ENCODE measurements at regions not wholly inside any gene's neighbourhood (a gene's known extent, or its start where the extent isn't known, plus 50 kb on each side); places are given as distances from the start of the nearest gene placed in this dataset.

- H3K27ac ChIP-seq: no peak overlapping the region
- DNase-seq: no peak
- H3K9me3 ChIP-seq: no peaks in the 10 kb centered on the region
- no peaks in the 10 kb centered on the region for H3K36me3 ChIP-seq
- no peaks in the 10 kb centered on the region for H3K27me3 ChIP-seq
- H3K4me1 ChIP-seq: no peaks in the 10 kb centered on the region
- intact Hi-C loops (cut with DNase I): no loop called here
- WGBS, 2 donors: 55 to 56% methylated on average over 1 of the region's 1 CpG
- TF ChIP-seq, protein P1, sequence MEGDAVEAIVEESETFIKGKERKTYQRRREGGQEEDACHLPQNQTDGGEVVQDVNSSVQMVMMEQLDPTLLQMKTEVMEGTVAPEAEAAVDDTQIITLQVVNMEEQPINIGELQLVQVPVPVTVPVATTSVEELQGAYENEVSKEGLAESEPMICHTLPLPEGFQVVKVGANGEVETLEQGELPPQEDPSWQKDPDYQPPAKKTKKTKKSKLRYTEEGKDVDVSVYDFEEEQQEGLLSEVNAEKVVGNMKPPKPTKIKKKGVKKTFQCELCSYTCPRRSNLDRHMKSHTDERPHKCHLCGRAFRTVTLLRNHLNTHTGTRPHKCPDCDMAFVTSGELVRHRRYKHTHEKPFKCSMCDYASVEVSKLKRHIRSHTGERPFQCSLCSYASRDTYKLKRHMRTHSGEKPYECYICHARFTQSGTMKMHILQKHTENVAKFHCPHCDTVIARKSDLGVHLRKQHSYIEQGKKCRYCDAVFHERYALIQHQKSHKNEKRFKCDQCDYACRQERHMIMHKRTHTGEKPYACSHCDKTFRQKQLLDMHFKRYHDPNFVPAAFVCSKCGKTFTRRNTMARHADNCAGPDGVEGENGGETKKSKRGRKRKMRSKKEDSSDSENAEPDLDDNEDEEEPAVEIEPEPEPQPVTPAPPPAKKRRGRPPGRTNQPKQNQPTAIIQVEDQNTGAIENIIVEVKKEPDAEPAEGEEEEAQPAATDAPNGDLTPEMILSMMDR (IDR thresholded peaks at IDR 0.05): no peak
- TF ChIP-seq POLR2A (IDR thresholded peaks at IDR 0.05): no peak
- no peak overlapping the region for H3K4me3 ChIP-seq
Measured at GRCh38 chr9:23502004-23502403, 324.0 kb downstream of the ELAVL2 start.

DNA sequence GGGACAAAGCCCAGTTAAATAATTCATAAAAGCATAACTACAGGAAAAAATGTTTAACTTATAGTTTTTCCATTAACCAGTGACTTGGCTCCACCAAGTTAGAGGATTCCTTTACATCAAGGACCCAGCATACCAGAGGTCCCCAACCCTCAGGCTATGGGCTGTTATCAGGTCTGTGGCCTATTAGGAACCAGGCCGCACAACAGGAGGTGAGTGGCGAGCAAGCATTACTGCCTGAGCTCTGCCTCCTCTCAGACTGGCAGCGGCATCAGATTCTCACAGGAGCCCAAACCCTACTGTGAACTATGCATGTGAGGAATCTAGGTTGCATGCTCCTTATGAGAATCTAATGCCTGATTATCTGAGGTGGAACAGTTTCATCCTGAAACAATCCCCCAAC lies 303.1 kb downstream of the ELAVL2 start:
- no peak for DNase-seq
- 76 to 100% methylated on average over 2 to 3 of the region's 3 CpGs for WGBS, 2 donors
- H3K4me1 ChIP-seq: no peaks in the 10 kb centered on the region

GRCh38 chr9:23524607-23525155 lies 301.4 kb downstream of the ELAVL2 start:
- intact Hi-C loops (cut with DNase I): no loop called here
- no peak overlapping the region for H3K4me3 ChIP-seq
- peaks cover 0 to 6% (median 0%) of the 10 kb centered on the region in 3 donors for H3K9me3 ChIP-seq
- H3K4me1 ChIP-seq: no peaks in the 10 kb centered on the region
- no peaks in the 10 kb centered on the region for H3K27me3 ChIP-seq
- no peaks in the 10 kb centered on the region for H3K36me3 ChIP-seq
- DNase-seq: no peak
- 49 to 70% methylated on average over 1 to 2 of the region's 2 CpGs for WGBS, 2 donors
- TF ChIP-seq, protein P1 (IDR thresholded peaks at IDR 0.05): no peak
- TF ChIP-seq POLR2A (IDR thresholded peaks at IDR 0.05): no peak
- H3K27ac ChIP-seq: no peak overlapping the region

More for the DNA sequence above, 303.1 kb downstream of the ELAVL2 start:
- Histone ChIP-seq H3K9me3 (no peaks in the 10 kb centered on the region), H3K27ac (no peak overlapping the region), H3K36me3 (no peaks in the 10 kb centered on the region), H3K4me3 (no peak overlapping the region), H3K27me3 (no peaks in the 10 kb centered on the region)
- TF ChIP-seq, protein P1 (IDR thresholded peaks at IDR 0.05): no peak
- no peak for TF ChIP-seq POLR2A (IDR thresholded peaks at IDR 0.05)
- intact Hi-C loops (cut with DNase I): no loop called here

DNA sequence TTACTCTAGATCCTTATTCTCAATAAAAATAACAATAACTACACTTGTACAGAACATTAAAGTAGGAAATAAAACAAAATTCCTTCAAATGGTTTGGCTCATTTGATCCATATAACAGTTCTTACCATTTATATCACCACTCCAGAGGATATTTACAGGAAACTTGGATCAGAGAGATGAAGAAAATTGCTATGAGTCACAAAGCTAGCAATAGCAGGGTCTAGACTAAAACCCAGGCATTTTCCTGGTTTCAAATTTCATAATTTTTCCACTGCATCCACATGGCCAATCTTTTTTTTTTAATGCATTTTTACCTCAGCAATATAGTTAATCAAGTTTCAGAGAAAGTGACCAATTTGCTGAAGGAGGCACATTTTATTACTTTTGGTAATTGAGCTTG lies 299.2 kb downstream of the ELAVL2 start:
- no peaks in the 10 kb centered on the region for H3K36me3 ChIP-seq
- no peak overlapping the region for H3K4me3 ChIP-seq
- intact Hi-C loops (cut with DNase I): no loop called here
- no peaks in the 10 kb centered on the region for H3K27me3 ChIP-seq
- H3K9me3 ChIP-seq: peaks cover 0 to 6% (median 0%) of the 10 kb centered on the region in 3 donors
- no peak overlapping the region for H3K27ac ChIP-seq
- no peak for DNase-seq
- no peak for TF ChIP-seq POLR2A (IDR thresholded peaks at IDR 0.05)
- TF ChIP-seq, protein P1 (IDR thresholded peaks at IDR 0.05): no peak
- H3K4me1 ChIP-seq: no peaks in the 10 kb centered on the region

DNA sequence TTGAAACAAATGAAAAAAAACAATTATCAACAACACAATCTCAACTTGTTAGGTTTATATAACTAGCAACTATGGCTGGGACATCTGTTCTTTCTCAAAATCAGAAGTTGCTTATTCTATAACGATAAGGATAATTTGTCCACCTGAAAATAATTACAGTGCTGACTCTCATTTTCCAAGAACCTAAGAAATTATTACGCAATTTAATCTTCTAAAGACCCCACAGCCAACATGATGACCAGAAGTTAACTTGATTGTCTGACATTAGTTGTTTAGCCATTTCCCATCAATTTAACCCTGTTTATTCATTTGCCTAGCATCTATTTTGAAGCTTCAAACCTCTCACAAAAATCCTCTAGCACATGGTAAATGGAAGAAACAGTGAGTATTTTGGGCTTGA lies 293.8 kb downstream of the ELAVL2 start:
- Histone ChIP-seq H3K27ac (no peak overlapping the region), H3K4me3 (no peak overlapping the region), H3K4me1 (no peaks in the 10 kb centered on the region), H3K36me3 (no peaks in the 10 kb centered on the region), H3K9me3 (peaks cover 0 to 6% (median 0%) of the 10 kb centered on the region in 3 donors), H3K27me3 (no peaks in the 10 kb centered on the region)
- WGBS, 2 donors: 66 to 76% methylated on average over 2 of the region's 2 CpGs
- intact Hi-C loops (cut with DNase I): no loop called here
- no peak for DNase-seq
- TF ChIP-seq POLR2A (IDR thresholded peaks at IDR 0.05): no peak
- TF ChIP-seq, protein P1 (IDR thresholded peaks at IDR 0.05): no peak
